Stimulated activated naive B cell treated with anti-CD40 and anti-IgM and Interleukin-4, amounts not matched to agents 10 μg/mL and 1 μg/mL and 100 μg/mL, for 72 hours (primary cell): ENCODE measurements at regions not wholly inside any gene's neighbourhood (a gene's known extent, or its start where the extent isn't known, plus 50 kb on each side); places are given as distances from the start of the nearest gene placed in this dataset.

ENCODE experiments used
- ATAC-seq, 2 donors: fragments of 150-1000 bp; cut with Tn5 transposase; replicated peaks; 2 replicates each; pipeline ENCODE4 v1.10.0; 2021; ENCODE audit warnings: moderate library complexity in 1 of 2
- DNase-seq: peaks from one replicate; pipeline ENCODE4 v3.0.0; 2021
- H3K27ac Mint-ChIP-seq: one replicate; pipeline ENCODE4 v1.8.0; 2022; ENCODE audit warnings: mild to moderate bottlenecking, mixed read lengths
- H3K27me3 Mint-ChIP-seq, 2 donors: one replicate each; pipeline ENCODE4 v1.8.0; 2022; ENCODE audit warnings: mixed read lengths in 2 of 2
- H3K36me3 Mint-ChIP-seq, 2 donors: one replicate each; pipeline ENCODE4 v1.8.0; 2022; ENCODE audit warnings: mixed read lengths in 2 of 2, mild to moderate bottlenecking in 1 of 2
- H3K4me1 Mint-ChIP-seq, 2 donors: one replicate each; pipeline ENCODE4 v1.8.0; 2022; ENCODE audit warnings: mixed read lengths in 2 of 2, mild to moderate bottlenecking in 1 of 2
- H3K4me3 Mint-ChIP-seq, 2 donors: one replicate each; pipeline ENCODE4 v1.8.0; 2022; ENCODE audit warnings: mild to moderate bottlenecking in 2 of 2, mixed read lengths in 2 of 2, moderate library complexity in 1 of 2
- H3K9me3 Mint-ChIP-seq, 2 donors: one replicate each; pipeline ENCODE4 v1.8.0; 2022; ENCODE audit warnings: mixed read lengths in 2 of 2, mild to moderate bottlenecking in 1 of 2

DNA sequence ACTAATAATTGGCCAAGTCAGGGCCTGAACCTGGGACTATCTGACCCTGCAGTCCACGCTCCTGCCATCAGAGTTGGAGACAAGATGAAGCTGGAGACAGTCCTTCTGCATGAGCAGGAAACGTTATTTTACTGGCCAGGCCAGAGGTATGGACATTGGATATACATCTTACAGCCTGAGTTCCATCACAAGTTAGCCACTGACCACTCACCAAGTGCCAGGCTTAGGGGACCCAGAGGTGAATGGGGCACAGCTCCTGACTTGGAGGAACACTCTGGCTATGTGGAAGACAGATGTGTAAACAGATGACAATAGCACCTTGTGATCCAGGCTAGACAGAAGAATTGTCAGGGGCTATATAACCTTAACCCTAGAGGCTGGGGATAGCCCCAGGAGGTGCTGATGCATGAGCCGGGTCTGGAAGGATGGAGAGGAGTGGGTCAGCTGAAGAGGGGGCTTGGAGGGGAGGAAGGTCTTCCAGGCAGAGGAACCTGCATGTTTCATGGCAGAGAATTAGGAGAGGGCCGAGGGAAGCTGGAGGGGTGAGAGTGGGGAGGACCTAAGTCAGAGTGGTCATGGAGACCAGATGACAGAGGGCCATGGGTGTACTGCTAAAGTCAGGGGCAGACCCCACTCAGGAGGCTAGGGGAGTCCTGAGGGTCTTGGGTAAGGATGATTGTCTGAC, 52.5 kb upstream of the DMRTB1 start:
- Mint-ChIP-seq H3K27me3 (peaks cover 23 to 30% of the 10 kb centered on the region in 2 donors), H3K27ac (no peak overlapping the region), H3K4me3 (no peak overlapping the region), H3K4me1 (peaks cover 0 to 5% of the 10 kb centered on the region in 2 donors), H3K9me3 (no peaks in the 10 kb centered on the region), H3K36me3 (no peaks in the 10 kb centered on the region)
- DNase-seq (no peak), ATAC-seq (no peak)

GRCh38 chr1:53408013-53408754, 51.0 kb upstream of the DMRTB1 start:
- H3K4me1 Mint-ChIP-seq: peaks cover 0 to 5% of the 10 kb centered on the region in 2 donors
- no peaks in the 10 kb centered on the region for H3K9me3 Mint-ChIP-seq
- peaks cover 23 to 30% of the 10 kb centered on the region in 2 donors for H3K27me3 Mint-ChIP-seq
- H3K4me3 Mint-ChIP-seq: no peak overlapping the region
- H3K36me3 Mint-ChIP-seq: no peaks in the 10 kb centered on the region
- DNase-seq (no peak), ATAC-seq (no peak)
- H3K27ac Mint-ChIP-seq: peak overlapping the region; percentile 42

DNA sequence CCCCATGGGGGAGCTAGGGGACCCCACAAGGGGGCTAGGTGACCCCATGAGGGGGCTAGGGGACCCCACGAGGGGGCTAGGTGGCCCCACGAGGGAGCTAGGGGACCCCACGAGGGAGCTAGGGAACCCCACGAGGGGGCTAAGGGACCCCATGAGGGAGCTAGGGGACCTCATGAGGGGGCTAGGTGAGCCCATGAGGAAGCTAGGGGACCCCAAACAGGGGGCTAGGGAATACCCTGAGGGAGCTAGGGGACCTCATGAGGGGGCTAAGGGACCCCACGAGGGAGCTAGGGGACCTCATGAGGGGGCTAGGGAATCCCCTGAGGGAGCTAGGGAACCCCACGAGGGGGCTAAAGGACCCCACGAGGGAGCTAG, 50.5 kb upstream of the DMRTB1 start:
- Mint-ChIP-seq H3K9me3 (no peaks in the 10 kb centered on the region), H3K27me3 (peaks cover 23 to 33% of the 10 kb centered on the region in 2 donors), H3K4me3 (no peak overlapping the region), H3K4me1 (peaks cover 5 to 10% of the 10 kb centered on the region in 2 donors), H3K27ac (no peak overlapping the region), H3K36me3 (no peaks in the 10 kb centered on the region)
- ATAC-seq: no peak
- DNase-seq: no peak

GRCh38 chr1:53409233-53409632, 50.0 kb upstream of the DMRTB1 start:
- Mint-ChIP-seq H3K36me3 (no peaks in the 10 kb centered on the region), H3K27ac (no peak overlapping the region), H3K9me3 (no peaks in the 10 kb centered on the region), H3K4me3 (no peak overlapping the region), H3K4me1 (peaks cover 8 to 12% of the 10 kb centered on the region in 2 donors), H3K27me3 (peaks cover 23 to 34% of the 10 kb centered on the region in 2 donors)
- ATAC-seq (no peak), DNase-seq (no peak)
